C4-2B (cell line): ENCODE measurements at regions not wholly inside any gene's neighbourhood (a gene's known extent, or its start where the extent isn't known, plus 50 kb on each side); places are given as distances from the start of the nearest gene placed in this dataset.

Source experiments
- H3K27ac ChIP-seq: fragments of 450-650 bp; 2 replicates; pipeline ENCODE4 v1.5.1; 2017
- CTCF ChIP-seq: fragments of 450-650 bp; conservative IDR thresholded peaks from 2 replicates; pipeline ENCODE4 v1.5.1; 2017; ENCODE audit warnings: mild to moderate bottlenecking
- ZFX ChIP-seq: fragments of 450-650 bp; IDR thresholded peaks from 2 replicates; pipeline ENCODE4 v1.6.1; 2017

- TF ChIP-seq ZFX (no peak), CTCF (no peak)
- no peak overlapping the region for H3K27ac ChIP-seq
These were observed 77.5 kb upstream of the RMST start for GRCh38 chr12:97385121-97385520.

GRCh38 chr12:97386133-97386581, 76.4 kb upstream of the RMST start:
- no peak for TF ChIP-seq ZFX
- no peak for TF ChIP-seq CTCF
- no peak overlapping the region for H3K27ac ChIP-seq

- TF ChIP-seq ZFX (no peak), CTCF (no peak)
- H3K27ac ChIP-seq = no peak overlapping the region
These were observed 74.8 kb upstream of the RMST start for GRCh38 chr12:97387844-97388243.

GRCh38 chr12:97394657-97395056, 67.9 kb upstream of the RMST start:
- no peak overlapping the region for H3K27ac ChIP-seq
- TF ChIP-seq ZFX (no peak), CTCF (no peak)

GRCh38 chr12:97397008-97397407, 65.6 kb upstream of the RMST start:
- no peak overlapping the region for H3K27ac ChIP-seq
- TF ChIP-seq CTCF = no peak
- TF ChIP-seq ZFX = no peak

- H3K27ac ChIP-seq = no peak overlapping the region
- TF ChIP-seq ZFX (no peak), CTCF (no peak)
These were observed 63.9 kb upstream of the RMST start for GRCh38 chr12:97398704-97399103.

GRCh38 chr12:97404093-97404492, 58.5 kb upstream of the RMST start:
- TF ChIP-seq ZFX (no peak), CTCF (no peak)
- no peak overlapping the region for H3K27ac ChIP-seq
